NCI-H446 treated with DMSO at 0.1 percent for 48 hours (cell line): ENCODE measurements at regions not wholly inside any gene's neighbourhood (a gene's known extent, or its start where the extent isn't known, plus 50 kb on each side); places are given as distances from the start of the nearest gene placed in this dataset.

Source experiments
- DNase-seq: peaks from one replicate; lab custom pipeline; 2025; lab: John Stamatoyannopoulos, UW

GRCh38 chr15:38176155-38176554 is 76.5 kb upstream of the SPRED1 start:
- DNase-seq, result no peak

- no peak for DNase-seq
Observed at GRCh38 chr15:38176691-38177090, 75.9 kb upstream of the SPRED1 start.

DNA sequence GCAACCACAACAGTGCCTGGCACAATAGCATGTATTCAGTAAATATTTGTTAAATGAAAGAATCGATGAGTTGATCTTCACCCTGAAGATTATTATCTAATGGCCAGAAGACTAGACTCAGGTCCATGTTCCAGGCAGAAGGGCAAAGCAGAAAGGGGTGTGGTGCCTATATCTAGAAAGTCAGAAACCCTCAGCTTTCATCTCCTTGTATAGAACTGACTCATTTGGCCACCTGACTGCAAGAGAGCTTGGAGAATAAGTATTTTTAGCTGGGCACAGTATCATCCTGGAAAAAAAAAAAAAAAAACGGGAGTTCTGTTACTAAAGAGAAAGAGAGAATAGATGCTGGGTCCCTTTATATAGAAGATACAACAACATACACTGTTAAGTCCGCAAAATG is 69.7 kb upstream of the SPRED1 start:
- DNase-seq, result no peak

GRCh38 chr15:38186507-38186906 is 66.1 kb upstream of the SPRED1 start:
- no peak for DNase-seq

GRCh38 chr15:38187630-38188313 is 64.9 kb upstream of the SPRED1 start:
- no peak for DNase-seq

GRCh38 chr15:38189671-38190295 is 62.9 kb upstream of the SPRED1 start:
- no peak for DNase-seq

GRCh38 chr15:38190501-38190900 is 62.1 kb upstream of the SPRED1 start:
- no peak for DNase-seq

GRCh38 chr15:38192496-38192895 is 60.1 kb upstream of the SPRED1 start:
- no peak for DNase-seq

DNA sequence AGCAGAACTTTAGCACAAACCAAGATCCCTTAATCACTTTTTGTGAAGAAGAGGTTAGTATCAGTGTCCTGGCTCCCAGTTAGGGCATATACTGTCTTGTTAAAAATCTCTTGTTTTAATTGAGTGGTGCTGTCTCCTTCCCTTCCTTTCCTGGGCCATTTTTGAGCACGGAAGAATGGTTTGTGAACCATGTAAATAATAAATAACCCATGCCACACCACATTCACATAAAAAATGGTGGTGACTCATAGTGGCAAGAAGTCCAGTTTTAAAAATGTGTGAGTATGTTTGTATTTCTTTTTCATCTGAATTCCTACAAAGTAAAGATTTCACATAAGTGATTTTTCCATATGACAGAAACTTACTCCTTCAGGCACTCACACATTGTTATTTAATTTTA is 59.1 kb upstream of the SPRED1 start:
- no peak for DNase-seq

DNA sequence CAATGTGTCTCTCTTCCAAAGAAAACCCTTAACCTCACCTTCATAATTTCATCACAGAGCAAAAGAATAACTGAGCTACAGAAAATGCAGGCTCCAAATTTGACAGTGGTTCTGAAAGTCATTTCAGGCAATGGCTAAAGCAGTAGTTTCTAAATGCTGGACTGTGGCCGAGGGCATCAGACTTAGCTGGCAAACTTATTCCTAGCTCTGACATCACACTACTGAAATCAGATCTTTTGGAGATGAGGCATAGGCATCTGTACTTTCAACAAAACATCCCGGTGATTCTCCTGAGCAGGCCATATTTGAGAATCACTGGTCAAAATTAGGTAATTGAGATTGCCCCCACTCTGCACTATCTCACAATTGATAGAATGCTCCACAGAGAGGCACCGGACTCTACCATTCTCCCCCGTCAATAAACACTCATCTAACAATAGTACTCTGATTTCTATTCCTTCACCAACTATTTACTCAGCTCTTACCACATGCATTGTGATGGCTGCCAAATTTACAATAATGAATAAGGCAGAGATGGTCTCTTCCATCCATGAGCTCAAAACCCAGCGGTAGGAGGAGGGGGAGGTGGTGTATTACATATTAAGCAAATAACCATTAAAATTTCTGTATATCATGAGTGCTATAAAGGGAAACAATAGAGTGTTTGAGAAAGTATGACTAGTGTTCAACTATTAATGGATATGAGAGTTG is 57.3 kb upstream of the SPRED1 start:
- no peak for DNase-seq

GRCh38 chr15:38196076-38196475 is 56.6 kb upstream of the SPRED1 start:
- DNase-seq, result no peak

DNA sequence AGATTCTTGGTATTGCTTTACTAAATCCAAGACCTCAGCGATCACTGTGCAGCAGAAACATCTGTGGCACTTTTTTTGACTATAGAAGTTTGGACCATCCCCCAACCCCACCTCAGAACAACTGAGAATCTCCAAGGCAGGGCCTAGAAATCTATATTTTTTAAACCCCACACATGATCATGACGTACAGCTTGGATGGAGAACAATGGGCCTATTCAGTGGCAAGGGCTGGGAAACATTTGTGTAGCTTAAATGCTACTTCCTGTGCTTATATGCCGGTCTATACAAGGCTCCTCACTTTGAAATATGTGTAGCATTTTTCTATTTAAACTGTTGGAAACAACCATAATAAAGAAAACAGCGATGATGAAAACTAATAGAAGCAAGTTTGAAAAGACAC is 55.1 kb upstream of the SPRED1 start:
- no peak for DNase-seq

GRCh38 chr15:38201714-38202113 is 50.9 kb upstream of the SPRED1 start:
- DNase-seq, result no peak

DNA sequence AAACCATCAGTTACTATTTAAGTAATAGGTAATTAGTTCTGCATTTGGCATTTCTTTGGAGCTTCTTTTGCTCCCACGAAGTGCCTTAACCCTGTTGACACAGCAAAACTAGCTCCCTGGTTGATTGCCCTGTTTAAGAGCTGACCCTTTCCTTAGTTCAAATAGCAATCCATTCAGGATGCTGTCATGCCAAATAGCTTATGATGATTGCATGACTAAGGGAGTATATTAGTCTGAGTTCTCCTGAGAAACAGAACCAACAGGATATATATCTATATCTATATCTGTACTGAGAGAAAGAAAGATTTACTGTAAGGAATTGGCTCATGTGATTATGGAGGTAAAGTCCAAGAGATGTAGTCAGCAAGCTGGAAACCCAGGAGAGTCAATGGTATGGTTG is 50.3 kb upstream of the SPRED1 start:
- no peak for DNase-seq
